Gastrocnemius medialis (tissue), 4 donors: ENCODE measurements at regions not wholly inside any gene's neighbourhood (a gene's known extent, or its start where the extent isn't known, plus 50 kb on each side); places are given as distances from the start of the nearest gene placed in this dataset.

Experiments used
- ATAC-seq, 2 donors: fragments of 150-250 bp; one replicate each; pipeline ENCODE4 v1.9.1; 2016
- DNase-seq, 2 donors: peaks; one replicate each; pipeline ENCODE4 v3.0.0-alpha.2; 2019
- H3K27ac ChIP-seq, 4 donors: fragments of 200-600 bp; sonication (generic); 1 replicate in 1 of 4; 2 replicates in 3 of 4; pipeline ENCODE4 v1.5.1; 2016 to 2018; ENCODE audit warnings: mild to moderate bottlenecking in 2 of 4, moderate library complexity in 1 of 4
- H3K27me3 ChIP-seq, 3 donors: fragments of 200-600 bp; sonication (generic) in 2 of 3; 1 replicate in 1 of 3; 2 replicates in 2 of 3; pipeline versions ENCODE4 v1.5.1 to v1.6.0; 2016 to 2019; ENCODE audit warnings: mild to moderate bottlenecking in 1 of 3, moderate library complexity in 1 of 3
- H3K36me3 ChIP-seq, 2 donors: fragments of 200-600 bp; sonication (generic) in 1 of 2; one replicate each; pipeline ENCODE4 v1.5.1; 2017 to 2018
- H3K4me1 ChIP-seq, 2 donors: fragments of 200-600 bp; sonication (generic) in 1 of 2; one replicate each; pipeline ENCODE4 v1.5.1; 2016 to 2017; ENCODE audit warnings: mild to moderate bottlenecking in 2 of 2
- H3K4me3 ChIP-seq, 4 donors: fragments of 200-600 bp; sonication (generic) in 3 of 4; 1 replicate in 1 of 4; 2 replicates in 3 of 4; pipeline ENCODE4 v1.5.1; 2016 to 2019; ENCODE audit warnings: mild to moderate bottlenecking in 2 of 4
- H3K9me3 ChIP-seq, 3 donors: fragments of 200-600 bp; sonication (generic) in 2 of 3; 1 replicate in 1 of 3; 2 replicates in 2 of 3; pipeline ENCODE4 v1.5.1; 2016 to 2019
- POLR2A ChIP-seq, 2 donors: fragments of 450-650 bp; IDR thresholded peaks; one replicate each; pipeline ENCODE4 v1.6.1; 2017; ENCODE audit warnings: antibody characterized with exemption in 2 of 2, mild to moderate bottlenecking in 2 of 2, moderate library complexity in 2 of 2
- in situ Hi-C, 4 donors: fragments of 200-750 bp; cut with MboI; loops; one replicate each; pipeline versions ENCODE4 v1.15.0 to v1.8.0; 2017; ENCODE audit warnings: low sequenced_read_pairs in 4 of 4
- intact Hi-C: fragments of 100-400 bp; cut with DNase I; formaldehyde crosslinking; loops from one replicate; pipeline ENCODE4 v1.15.1; 2023; ENCODE audit warnings: low total_unique reads
- TF ChIP-seq, protein P1 (sequence below), 5 experiments: fragments of 450-650 bp in 3 of 5; fragments of 200-600 bp in 2 of 5; sonication (generic) in 2 of 5; IDR thresholded peaks in 4 of 5; conservative IDR thresholded peaks in 1 of 5; 1 replicate in 4 of 5; 2 replicates in 1 of 5; pipeline ENCODE4 v1.5.1; 2016 to 2019; ENCODE audit warnings: antibody characterized with exemption in 5 of 5, mild to moderate bottlenecking in 3 of 5, moderate library complexity in 3 of 5

DNA sequence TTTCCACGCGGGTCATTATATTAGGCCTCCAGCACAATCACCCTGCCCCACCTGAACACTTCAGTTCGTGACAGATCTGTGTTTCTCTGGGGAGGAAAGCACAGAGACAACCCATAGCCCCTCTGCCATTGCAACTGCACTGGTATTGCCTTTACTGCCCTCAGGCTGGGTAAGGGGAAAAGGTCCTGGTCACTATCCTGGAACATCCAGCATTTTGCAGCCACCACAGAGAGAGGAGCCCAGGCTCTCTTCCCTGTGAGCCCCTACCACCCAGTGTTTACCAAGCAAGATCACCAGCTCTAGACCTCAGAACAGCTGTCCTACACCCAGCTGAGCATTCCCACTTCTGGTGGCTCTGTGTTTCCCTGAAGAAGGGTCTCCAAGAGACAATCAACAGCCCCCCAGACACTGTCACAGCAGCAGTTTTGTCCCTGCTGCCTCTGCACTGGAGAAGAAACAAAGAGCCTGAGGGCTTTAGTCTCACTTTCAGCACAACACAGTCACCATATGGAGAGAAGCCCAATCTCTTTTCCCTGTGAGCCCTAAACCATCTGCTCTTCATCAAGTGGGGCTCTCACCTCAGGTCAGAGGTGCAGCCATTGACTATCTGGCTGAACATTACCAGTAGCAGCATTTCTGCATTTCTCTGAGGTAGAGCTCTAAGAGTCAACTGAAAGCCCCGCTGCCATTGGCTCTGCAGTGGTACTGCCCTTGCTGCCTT, 655.2 kb upstream of the FAM174A start:
- TF ChIP-seq, protein P1, sequence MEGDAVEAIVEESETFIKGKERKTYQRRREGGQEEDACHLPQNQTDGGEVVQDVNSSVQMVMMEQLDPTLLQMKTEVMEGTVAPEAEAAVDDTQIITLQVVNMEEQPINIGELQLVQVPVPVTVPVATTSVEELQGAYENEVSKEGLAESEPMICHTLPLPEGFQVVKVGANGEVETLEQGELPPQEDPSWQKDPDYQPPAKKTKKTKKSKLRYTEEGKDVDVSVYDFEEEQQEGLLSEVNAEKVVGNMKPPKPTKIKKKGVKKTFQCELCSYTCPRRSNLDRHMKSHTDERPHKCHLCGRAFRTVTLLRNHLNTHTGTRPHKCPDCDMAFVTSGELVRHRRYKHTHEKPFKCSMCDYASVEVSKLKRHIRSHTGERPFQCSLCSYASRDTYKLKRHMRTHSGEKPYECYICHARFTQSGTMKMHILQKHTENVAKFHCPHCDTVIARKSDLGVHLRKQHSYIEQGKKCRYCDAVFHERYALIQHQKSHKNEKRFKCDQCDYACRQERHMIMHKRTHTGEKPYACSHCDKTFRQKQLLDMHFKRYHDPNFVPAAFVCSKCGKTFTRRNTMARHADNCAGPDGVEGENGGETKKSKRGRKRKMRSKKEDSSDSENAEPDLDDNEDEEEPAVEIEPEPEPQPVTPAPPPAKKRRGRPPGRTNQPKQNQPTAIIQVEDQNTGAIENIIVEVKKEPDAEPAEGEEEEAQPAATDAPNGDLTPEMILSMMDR (IDR thresholded peaks at IDR 0.05 in 4 of 5, conservative IDR thresholded peaks at IDR 0.05 in 1 of 5) = no peak
- no peak for TF ChIP-seq POLR2A (IDR thresholded peaks at IDR 0.05)
- Histone ChIP-seq H3K36me3 (no peaks in the 10 kb centered on the region), H3K27ac (no peak overlapping the region), H3K9me3 (no peaks in the 10 kb centered on the region), H3K4me1 (no peaks in the 10 kb centered on the region), H3K4me3 (no peak overlapping the region), H3K27me3 (no peaks in the 10 kb centered on the region)
- ATAC-seq (no peak), DNase-seq (no peak)
- intact Hi-C loops (no loop called here), in situ Hi-C loops (no loop called here)

DNA sequence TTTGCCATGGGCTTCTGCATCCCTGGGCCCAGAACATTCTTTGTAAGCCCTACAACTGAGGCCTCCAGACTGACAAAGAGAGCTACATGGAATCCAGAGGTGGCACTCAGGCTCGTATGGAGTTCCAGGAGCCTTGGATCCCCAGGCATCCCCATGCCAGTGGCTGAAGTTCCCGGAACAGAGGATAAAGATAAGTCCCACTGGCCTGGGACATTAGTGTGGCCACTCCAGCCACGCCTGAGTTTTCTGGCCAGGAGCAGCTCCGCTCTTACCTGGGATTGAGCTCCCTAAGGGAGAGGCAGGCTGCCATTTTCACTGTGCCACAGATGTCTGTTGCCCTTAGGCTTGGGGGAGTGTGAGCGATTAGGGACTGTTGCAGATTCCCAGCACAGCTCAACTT, 656.3 kb upstream of the FAM174A start:
- in situ Hi-C loops = no loop called here
- H3K4me3 ChIP-seq = no peak overlapping the region
- no peaks in the 10 kb centered on the region for H3K9me3 ChIP-seq
- no peak overlapping the region for H3K27ac ChIP-seq
- no peaks in the 10 kb centered on the region for H3K4me1 ChIP-seq
- no peaks in the 10 kb centered on the region for H3K36me3 ChIP-seq
- no peak for DNase-seq
- no peaks in the 10 kb centered on the region for H3K27me3 ChIP-seq
- TF ChIP-seq, protein P1 (IDR thresholded peaks at IDR 0.05 in 4 of 5, conservative IDR thresholded peaks at IDR 0.05 in 1 of 5) = no peak
- no peak for TF ChIP-seq POLR2A (IDR thresholded peaks at IDR 0.05)
- intact Hi-C loops = no loop called here
- ATAC-seq = no peak

DNA sequence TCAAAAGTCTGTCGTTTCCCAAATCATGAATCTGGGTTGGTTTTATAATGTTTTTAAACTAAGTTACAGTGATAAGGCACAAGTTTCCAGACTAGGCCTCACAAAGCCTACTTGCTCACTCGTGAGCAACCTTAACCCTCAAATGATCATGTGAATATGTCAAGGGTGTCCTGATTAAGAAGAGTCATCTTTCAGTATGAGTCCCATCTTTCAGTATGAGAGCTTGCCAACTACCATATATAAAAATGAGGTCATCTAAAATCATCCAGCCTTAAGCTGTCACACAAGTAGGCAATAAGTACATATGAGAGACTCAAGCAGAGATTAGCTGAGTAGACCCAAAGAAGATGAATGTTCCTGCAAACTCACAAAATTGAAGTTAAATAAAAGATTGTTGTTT, 668.4 kb upstream of the FAM174A start:
- no peaks in the 10 kb centered on the region for H3K36me3 ChIP-seq
- in situ Hi-C loops (no loop called here), intact Hi-C loops (no loop called here)
- H3K27ac ChIP-seq = no peak overlapping the region
- DNase-seq (no peak), ATAC-seq (no peak)
- no peaks in the 10 kb centered on the region for H3K27me3 ChIP-seq
- H3K4me1 ChIP-seq = no peaks in the 10 kb centered on the region
- H3K9me3 ChIP-seq = no peaks in the 10 kb centered on the region
- TF ChIP-seq, protein P1 (IDR thresholded peaks at IDR 0.05 in 4 of 5, conservative IDR thresholded peaks at IDR 0.05 in 1 of 5) = no peak
- no peak for TF ChIP-seq POLR2A (IDR thresholded peaks at IDR 0.05)
- H3K4me3 ChIP-seq = no peak overlapping the region

DNA sequence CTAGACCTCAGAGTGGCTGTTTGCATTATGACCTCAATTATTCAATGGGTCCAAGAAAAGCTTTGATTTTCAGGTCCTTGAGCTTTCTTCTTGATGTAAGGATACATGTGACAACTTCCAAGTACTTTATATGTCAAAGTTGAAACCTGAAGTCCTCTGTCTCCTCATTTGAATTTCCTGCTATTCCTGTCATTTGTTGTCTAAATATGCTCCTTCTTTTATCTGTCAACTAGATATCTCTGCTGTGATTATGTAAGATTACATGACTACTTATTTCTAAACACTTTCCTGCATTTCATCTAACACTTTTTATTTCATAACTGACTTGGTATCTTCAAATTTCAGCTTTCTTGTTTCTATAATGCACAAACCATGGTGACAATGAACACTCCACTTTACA, 670.0 kb upstream of the FAM174A start:
- in situ Hi-C loops = no loop called here
- Histone ChIP-seq H3K9me3 (no peaks in the 10 kb centered on the region), H3K4me1 (no peaks in the 10 kb centered on the region), H3K4me3 (no peak overlapping the region), H3K27me3 (no peaks in the 10 kb centered on the region), H3K27ac (no peak overlapping the region), H3K36me3 (no peaks in the 10 kb centered on the region)
- DNase-seq = no peak
- intact Hi-C loops = no loop called here
- no peak for ATAC-seq
- TF ChIP-seq, protein P1 (IDR thresholded peaks at IDR 0.05 in 4 of 5, conservative IDR thresholded peaks at IDR 0.05 in 1 of 5) = no peak
- TF ChIP-seq POLR2A (IDR thresholded peaks at IDR 0.05) = no peak

DNA sequence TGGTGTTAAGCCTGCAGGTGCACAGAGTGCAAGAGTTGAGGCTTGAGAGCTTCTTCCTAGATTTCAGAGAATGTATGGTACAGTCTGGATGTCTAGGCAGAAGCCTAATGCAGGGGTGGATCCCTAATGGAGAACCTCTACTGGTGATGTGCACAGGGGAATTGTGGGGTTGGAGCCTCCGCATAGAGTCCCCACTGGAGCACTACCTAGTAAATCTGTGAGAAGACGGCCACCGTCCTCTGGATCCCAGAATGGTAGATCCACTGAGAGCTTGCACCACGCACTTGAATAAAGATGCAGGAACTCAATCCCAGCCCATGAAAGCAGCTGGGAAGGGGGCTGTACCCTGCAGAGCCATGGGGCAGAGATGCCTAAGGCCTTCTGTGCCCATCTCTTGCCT, 699.4 kb upstream of the FAM174A start:
- no peak overlapping the region for H3K27ac ChIP-seq
- no peak overlapping the region for H3K4me3 ChIP-seq
- no peaks in the 10 kb centered on the region for H3K4me1 ChIP-seq
- DNase-seq = no peak
- no peak for TF ChIP-seq POLR2A (IDR thresholded peaks at IDR 0.05)
- TF ChIP-seq, protein P1 (IDR thresholded peaks at IDR 0.05 in 4 of 5, conservative IDR thresholded peaks at IDR 0.05 in 1 of 5) = no peak
- ATAC-seq = no peak
- H3K27me3 ChIP-seq = no peaks in the 10 kb centered on the region
- in situ Hi-C loops = no loop called here
- no peaks in the 10 kb centered on the region for H3K9me3 ChIP-seq
- no peaks in the 10 kb centered on the region for H3K36me3 ChIP-seq
- intact Hi-C loops = no loop called here
